ENCODE measurements at regions not wholly inside any gene's neighbourhood (a gene's known extent, or its start where the extent isn't known, plus 50 kb on each side); places are given as distances from the start of the nearest gene placed in this dataset.

DNA sequence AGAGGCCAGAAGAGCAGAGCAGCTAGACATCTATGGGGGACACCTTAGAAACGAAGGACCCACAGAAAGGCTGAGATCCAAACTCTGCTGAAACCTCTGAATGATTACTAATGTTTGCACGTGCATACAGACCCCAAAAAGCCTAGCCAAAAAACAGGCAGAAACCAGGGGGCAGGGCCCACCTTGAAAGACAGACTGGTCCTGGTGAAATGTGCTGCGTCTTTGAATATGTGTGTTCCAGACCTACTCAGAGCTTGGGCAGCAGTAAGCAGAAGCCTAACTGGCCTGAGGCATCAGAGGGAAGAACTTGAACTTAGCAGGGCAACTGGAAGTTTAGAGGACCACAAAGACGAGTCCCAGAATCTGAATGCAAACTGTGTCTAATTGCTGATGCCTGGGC, 251.8 kb downstream of the TEX36 start:
- Mint-ChIP-seq H3K4me3 (no peak overlapping the region), H3K36me3 (no peaks in the 10 kb centered on the region), H3K4me1 (no peaks in the 10 kb centered on the region), H3K27me3 (ENCODE audit: low read depth in 2 of 2) (peaks cover 23 to 32% of the 10 kb centered on the region in 2 donors), H3K27ac (no peak overlapping the region), H3K9me3 (no peaks in the 10 kb centered on the region)
- no peaks in the 10 kb centered on the region for H3K4me1 ChIP-seq (ENCODE audit: control insufficient read depth, insufficient read depth, low read length)
- H3K27ac ChIP-seq (ENCODE audit: low read length): no peak overlapping the region
- H3K27me3 ChIP-seq (ENCODE audit: control insufficient read depth, insufficient read depth, low read length): no peaks in the 10 kb centered on the region
- no peak overlapping the region for H3K4me3 ChIP-seq (ENCODE audit: low read length)
- TF ChIP-seq, protein P1, sequence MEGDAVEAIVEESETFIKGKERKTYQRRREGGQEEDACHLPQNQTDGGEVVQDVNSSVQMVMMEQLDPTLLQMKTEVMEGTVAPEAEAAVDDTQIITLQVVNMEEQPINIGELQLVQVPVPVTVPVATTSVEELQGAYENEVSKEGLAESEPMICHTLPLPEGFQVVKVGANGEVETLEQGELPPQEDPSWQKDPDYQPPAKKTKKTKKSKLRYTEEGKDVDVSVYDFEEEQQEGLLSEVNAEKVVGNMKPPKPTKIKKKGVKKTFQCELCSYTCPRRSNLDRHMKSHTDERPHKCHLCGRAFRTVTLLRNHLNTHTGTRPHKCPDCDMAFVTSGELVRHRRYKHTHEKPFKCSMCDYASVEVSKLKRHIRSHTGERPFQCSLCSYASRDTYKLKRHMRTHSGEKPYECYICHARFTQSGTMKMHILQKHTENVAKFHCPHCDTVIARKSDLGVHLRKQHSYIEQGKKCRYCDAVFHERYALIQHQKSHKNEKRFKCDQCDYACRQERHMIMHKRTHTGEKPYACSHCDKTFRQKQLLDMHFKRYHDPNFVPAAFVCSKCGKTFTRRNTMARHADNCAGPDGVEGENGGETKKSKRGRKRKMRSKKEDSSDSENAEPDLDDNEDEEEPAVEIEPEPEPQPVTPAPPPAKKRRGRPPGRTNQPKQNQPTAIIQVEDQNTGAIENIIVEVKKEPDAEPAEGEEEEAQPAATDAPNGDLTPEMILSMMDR (IDR thresholded peaks at IDR 0.05): no peak
- intact Hi-C loops (cut with micrococcal nuclease): no loop called here
- WGBS (ENCODE audit: insufficient coverage): 70% methylated on average over 4 of the region's 4 CpGs
- H3K36me3 ChIP-seq (ENCODE audit: control insufficient read depth, insufficient read depth, low read length): no peaks in the 10 kb centered on the region
- DNase-seq (no peak), ATAC-seq (no peak)
- H3K9me3 ChIP-seq (ENCODE audit: control insufficient read depth, insufficient read depth, low read length): no peaks in the 10 kb centered on the region

DNA sequence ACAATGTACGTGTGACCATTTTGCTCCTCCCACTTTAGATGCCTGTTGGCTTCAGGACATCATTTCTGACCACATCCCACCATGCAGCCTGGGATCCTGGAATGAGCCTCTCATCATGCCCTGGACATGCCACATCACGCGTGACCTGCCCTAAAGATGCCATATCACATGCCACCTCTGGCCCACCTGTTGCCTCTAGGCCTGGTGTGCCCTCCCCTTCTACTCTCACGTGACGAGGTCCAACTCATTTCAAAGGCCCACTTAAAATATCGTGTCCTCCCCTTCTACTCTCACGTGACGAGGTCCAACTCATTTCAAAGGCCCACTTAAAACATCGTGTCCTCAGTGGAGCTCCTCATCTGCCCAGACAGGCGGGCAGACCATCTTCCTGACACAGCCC, 254.9 kb downstream of the TEX36 start:
- H3K4me1 ChIP-seq (ENCODE audit: control insufficient read depth, insufficient read depth, low read length): no peaks in the 10 kb centered on the region
- no peaks in the 10 kb centered on the region for H3K36me3 ChIP-seq (ENCODE audit: control insufficient read depth, insufficient read depth, low read length)
- intact Hi-C loops (cut with micrococcal nuclease): no loop called here
- Mint-ChIP-seq H3K4me3 (no peak overlapping the region), H3K9me3 (no peaks in the 10 kb centered on the region), H3K4me1 (no peaks in the 10 kb centered on the region), H3K36me3 (no peaks in the 10 kb centered on the region), H3K27ac (no peak overlapping the region), H3K27me3 (ENCODE audit: low read depth in 2 of 2) (peaks cover 25 to 46% of the 10 kb centered on the region in 2 donors)
- TF ChIP-seq, protein P1 (IDR thresholded peaks at IDR 0.05): no peak
- H3K27ac ChIP-seq (ENCODE audit: low read length): no peak overlapping the region
- DNase-seq (no peak), ATAC-seq (no peak)
- no peaks in the 10 kb centered on the region for H3K27me3 ChIP-seq (ENCODE audit: control insufficient read depth, insufficient read depth, low read length)
- H3K9me3 ChIP-seq (ENCODE audit: control insufficient read depth, insufficient read depth, low read length): no peaks in the 10 kb centered on the region
- WGBS (ENCODE audit: insufficient coverage): 90% methylated on average over 10 of the region's 10 CpGs
- no peak overlapping the region for H3K4me3 ChIP-seq (ENCODE audit: low read length)

DNA sequence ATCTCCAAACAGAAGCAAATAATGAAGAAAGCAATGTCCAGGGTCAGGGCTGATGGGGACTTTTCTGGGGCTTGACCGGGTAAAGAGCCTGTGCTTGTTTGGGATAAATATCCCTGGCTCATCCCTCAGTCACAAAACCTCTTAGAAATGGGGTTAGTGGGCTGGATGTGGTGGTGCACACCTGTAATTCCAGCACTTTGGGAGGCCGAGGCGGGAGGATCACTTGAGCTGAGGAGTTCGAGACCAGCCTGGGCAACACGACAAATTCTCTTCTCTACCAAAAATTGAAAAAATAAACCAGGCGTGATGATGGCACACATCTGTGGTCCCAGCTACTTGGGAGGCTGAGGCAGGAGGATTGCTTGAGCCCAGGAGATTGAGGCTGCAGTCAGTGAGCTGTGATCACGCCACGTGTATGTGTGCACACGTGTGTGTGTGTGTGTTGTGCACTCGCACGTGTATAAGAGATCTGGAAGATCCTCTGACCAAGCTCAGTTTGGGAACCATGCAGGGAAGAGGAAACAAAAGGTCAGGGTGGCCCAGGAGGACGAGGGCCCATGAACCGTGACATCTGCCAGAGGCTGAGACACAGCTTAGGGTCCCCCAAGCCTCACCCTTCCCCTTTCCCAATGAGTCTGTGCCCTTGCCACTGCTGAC, 258.6 kb downstream of the TEX36 start:
- Mint-ChIP-seq H3K4me1 (no peaks in the 10 kb centered on the region), H3K27ac (no peak overlapping the region), H3K36me3 (no peaks in the 10 kb centered on the region), H3K27me3 (ENCODE audit: low read depth in 2 of 2) (peaks cover 23 to 34% of the 10 kb centered on the region in 2 donors), H3K4me3 (no peak overlapping the region), H3K9me3 (no peaks in the 10 kb centered on the region)
- Histone ChIP-seq H3K4me1 (ENCODE audit: control insufficient read depth, insufficient read depth, low read length) (no peaks in the 10 kb centered on the region), H3K4me3 (ENCODE audit: low read length) (no peak overlapping the region), H3K9me3 (ENCODE audit: control insufficient read depth, insufficient read depth, low read length) (no peaks in the 10 kb centered on the region), H3K27ac (ENCODE audit: low read length) (no peak overlapping the region), H3K27me3 (ENCODE audit: control insufficient read depth, insufficient read depth, low read length) (no peaks in the 10 kb centered on the region), H3K36me3 (ENCODE audit: control insufficient read depth, insufficient read depth, low read length) (no peaks in the 10 kb centered on the region)
- no peak for ATAC-seq
- 82% methylated on average over 9 of the region's 13 CpGs for WGBS (ENCODE audit: insufficient coverage)
- intact Hi-C loops (cut with micrococcal nuclease): no loop called here
- TF ChIP-seq, protein P1 (IDR thresholded peaks at IDR 0.05): no peak
- no peak for DNase-seq

DNA sequence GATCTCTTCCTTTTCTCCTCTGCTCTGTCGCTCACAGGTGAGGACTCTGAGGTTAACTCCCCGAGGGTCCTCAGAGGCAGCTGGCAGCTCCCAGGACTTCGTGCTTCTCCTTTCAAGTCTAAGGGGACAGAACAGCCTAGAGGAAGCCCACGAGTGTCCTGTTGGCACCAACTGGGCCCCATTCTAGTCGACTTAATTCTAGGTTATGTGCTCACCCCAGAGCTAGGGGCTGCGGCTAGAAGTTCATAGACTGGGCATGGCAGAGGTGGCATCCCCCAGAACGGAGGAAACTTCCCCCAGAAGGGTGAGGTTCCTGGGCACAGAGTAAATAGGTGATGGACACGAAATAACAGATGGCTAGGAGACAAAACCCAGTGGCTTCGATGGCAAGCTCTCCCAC, 259.4 kb downstream of the TEX36 start:
- no peak overlapping the region for H3K27ac Mint-ChIP-seq
- H3K9me3 Mint-ChIP-seq: no peaks in the 10 kb centered on the region
- H3K4me1 Mint-ChIP-seq: no peaks in the 10 kb centered on the region
- TF ChIP-seq, protein P1 (IDR thresholded peaks at IDR 0.05): no peak
- peaks cover 23 to 34% of the 10 kb centered on the region in 2 donors for H3K27me3 Mint-ChIP-seq (ENCODE audit: low read depth in 2 of 2)
- H3K36me3 Mint-ChIP-seq: no peaks in the 10 kb centered on the region
- DNase-seq (no peak), ATAC-seq (no peak)
- H3K4me3 Mint-ChIP-seq: no peak overlapping the region
- intact Hi-C loops (cut with micrococcal nuclease): no loop called here
- 69% methylated on average over 9 of the region's 9 CpGs for WGBS (ENCODE audit: insufficient coverage)
- H3K27me3 ChIP-seq (ENCODE audit: control insufficient read depth, insufficient read depth, low read length): no peaks in the 10 kb centered on the region
- H3K4me3 ChIP-seq (ENCODE audit: low read length): no peak overlapping the region
- no peak overlapping the region for H3K27ac ChIP-seq (ENCODE audit: low read length)
- H3K36me3 ChIP-seq (ENCODE audit: control insufficient read depth, insufficient read depth, low read length): no peaks in the 10 kb centered on the region
- H3K4me1 ChIP-seq (ENCODE audit: control insufficient read depth, insufficient read depth, low read length): no peaks in the 10 kb centered on the region
- no peaks in the 10 kb centered on the region for H3K9me3 ChIP-seq (ENCODE audit: control insufficient read depth, insufficient read depth, low read length)
